Thyroid gland (tissue), 4 donors: ENCODE measurements at regions not wholly inside any gene's neighbourhood (a gene's known extent, or its start where the extent isn't known, plus 50 kb on each side); places are given as distances from the start of the nearest gene placed in this dataset.

Experiments
- CTCF ChIP-seq, 6 experiments: fragments of 200-600 bp in 3 of 6; fragments of 450-650 bp in 3 of 6; sonication (generic) in 3 of 6; IDR thresholded peaks; one replicate each; pipeline ENCODE4 v1.5.1; 2016 to 2019; ENCODE audit warnings: antibody characterized with exemption in 6 of 6, mild to moderate bottlenecking in 2 of 6, inconsistent platforms in 1 of 6, moderate library complexity in 1 of 6
- POLR2A ChIP-seq, 2 donors: fragments of 450-650 bp; IDR thresholded peaks; one replicate each; pipeline ENCODE4 v1.6.1; 2017; ENCODE audit warnings: antibody characterized with exemption in 2 of 2, mild to moderate bottlenecking in 2 of 2, moderate library complexity in 1 of 2

GRCh38 chrX:76862509-76862908 lies 435.0 kb downstream of the MAGEE1 start:
- TF ChIP-seq CTCF (IDR thresholded peaks at IDR 0.05), result no peak
- no peak for TF ChIP-seq POLR2A (IDR thresholded peaks at IDR 0.05)
